IMR-90 (cell line): ENCODE measurements at regions not wholly inside any gene's neighbourhood (a gene's known extent, or its start where the extent isn't known, plus 50 kb on each side); places are given as distances from the start of the nearest gene placed in this dataset.

Experiments used
- ATAC-seq: fragments of 200-7000 bp; cut with Tn5 transposase; 2 replicates; pipeline ENCODE4 v1.9.1; 2020; ENCODE audit warnings: low read depth, mild to moderate bottlenecking, moderate library complexity
- BruUV-seq: library from RNA; stranded (reverse); fragments of 400-500 nt; replicated peaks from 2 replicates; lab custom pipeline; 2021; lab: Mats Ljungman, UMichigan
- CTCF ChIA-PET: fragments of 300-600 bp; formaldehyde crosslinking; extraction: SDS; loops from one replicate; lab custom pipeline; 2021; ENCODE audit warnings: antibody characterized with exemption; lab: Yijun Ruan, JAX
- POLR2A ChIA-PET: fragments of 300-600 bp; sonication (Branson Sonifier 250); formaldehyde crosslinking; loops from one replicate; lab custom pipeline; 2022; ENCODE audit warnings: antibody characterized with exemption; ENCODE audit not compliant: unreplicated experiment; lab: Charles Lee
- DNase-seq: peaks from one replicate; pipeline ENCODE4 v3.0.0; 2013
- H2AFZ ChIP-seq: replicated peaks from 2 replicates; pipeline ENCODE3; 2013; ENCODE audit warnings: low read length, mild to moderate bottlenecking; ENCODE audit not compliant: poor library complexity
- H2AK5ac ChIP-seq: 2 replicates; pipeline ENCODE4 v1.6.1; 2013; ENCODE audit warnings: low read depth, low read length, inconsistent platforms
- H2AK9ac ChIP-seq: replicated peaks from 2 replicates; pipeline ENCODE3; 2013; ENCODE audit warnings: mild to moderate bottlenecking, low read depth, low read length, moderate library complexity; ENCODE audit not compliant: poor library complexity
- H2BK120ac ChIP-seq: 2 replicates; pipeline ENCODE4 v1.6.1; 2013; ENCODE audit warnings: low read depth, low read length, inconsistent platforms
- H2BK15ac ChIP-seq: 3 replicates; pipeline ENCODE4 v1.6.1; 2013; ENCODE audit warnings: low read depth, low read length, inconsistent platforms
- H2BK20ac ChIP-seq: 2 replicates; pipeline ENCODE4 v1.6.1; 2013; ENCODE audit warnings: low read depth, mild to moderate bottlenecking, inconsistent platforms, low read length, moderate library complexity
- H2BK5ac ChIP-seq: 2 replicates; pipeline ENCODE4 v1.6.1; 2013; ENCODE audit warnings: mild to moderate bottlenecking, low read depth, low read length, inconsistent platforms; ENCODE audit not compliant: poor library complexity, severe bottlenecking
- H3K14ac ChIP-seq: replicated peaks from 2 replicates; pipeline ENCODE4 v1.6.1; 2013; ENCODE audit warnings: low read depth, low read length, inconsistent platforms
- H3K18ac ChIP-seq: 2 replicates; pipeline ENCODE4 v1.6.1; 2013; ENCODE audit warnings: low read depth, low read length, control low read depth
- H3K23ac ChIP-seq: 2 replicates; pipeline ENCODE4 v1.6.1; 2013; ENCODE audit warnings: low read depth, low read length, inconsistent platforms
- H3K27ac ChIP-seq: 2 replicates; pipeline ENCODE4 v1.5.1; 2013; ENCODE audit warnings: mild to moderate bottlenecking, control low read depth, low read length; ENCODE audit not compliant: insufficient read depth
- H3K27me3 ChIP-seq: 2 replicates; pipeline ENCODE4 v1.6.1; 2013; ENCODE audit warnings: low read length; ENCODE audit not compliant: control insufficient read depth, insufficient read depth
- H3K36me3 ChIP-seq: 2 replicates; pipeline ENCODE4 v1.6.1; 2013; ENCODE audit warnings: low read length, mixed read lengths; ENCODE audit not compliant: control insufficient read depth, insufficient read depth
- H3K4ac ChIP-seq: 2 replicates; pipeline ENCODE4 v1.6.1; 2013; ENCODE audit warnings: low read depth, low read length, inconsistent platforms
- H3K4me1 ChIP-seq: 2 replicates; pipeline ENCODE4 v1.6.1; 2013; ENCODE audit warnings: low read length, mixed read lengths; ENCODE audit not compliant: control insufficient read depth, insufficient read depth
- H3K4me2 ChIP-seq: 2 replicates; pipeline ENCODE4 v1.6.1; 2013; ENCODE audit warnings: low read depth, mild to moderate bottlenecking, control low read depth, low read length, moderate library complexity
- H3K4me3 ChIP-seq: 2 replicates; pipeline ENCODE4 v1.5.1; 2013; ENCODE audit warnings: low read depth, mild to moderate bottlenecking, control low read depth, low read length, moderate library complexity; ENCODE audit not compliant: insufficient read depth
- H3K56ac ChIP-seq: 2 replicates; pipeline ENCODE4 v1.6.1; 2013; ENCODE audit warnings: low read length, inconsistent platforms; ENCODE audit not compliant: insufficient read depth; ENCODE audit errors: extremely low read depth
- H3K79me1 ChIP-seq, 2 experiments: 2 replicates each; pipeline ENCODE4 v1.6.1; 2013; ENCODE audit warnings: low read length in 2 of 2, inconsistent platforms in 1 of 2, low read depth in 1 of 2
- H3K9ac ChIP-seq: 2 replicates; pipeline ENCODE4 v1.6.1; 2013; ENCODE audit warnings: low read depth, low read length, control low read depth
- H3K9me1 ChIP-seq: 2 replicates; pipeline ENCODE4 v1.6.1; 2013; ENCODE audit warnings: low read length, inconsistent platforms; ENCODE audit not compliant: insufficient read depth
- H3K9me3 ChIP-seq: 2 replicates; pipeline ENCODE4 v1.6.1; 2013; ENCODE audit warnings: low read length; ENCODE audit not compliant: control insufficient read depth, insufficient read depth
- H4K20me1 ChIP-seq: 2 replicates; pipeline ENCODE4 v1.6.1; 2013; ENCODE audit warnings: low read length, inconsistent platforms; ENCODE audit not compliant: insufficient read depth
- H4K5ac ChIP-seq: 2 replicates; pipeline ENCODE4 v1.6.1; 2013; ENCODE audit warnings: mild to moderate bottlenecking, low read depth, low read length, control low read depth
- H4K8ac ChIP-seq, 2 experiments: 2 replicates each; pipeline ENCODE4 v1.6.1; 2013; ENCODE audit warnings: low read depth in 2 of 2, low read length in 2 of 2, control low read depth in 1 of 2, inconsistent platforms in 1 of 2
- H4K91ac ChIP-seq: 2 replicates; pipeline ENCODE4 v1.6.1; 2013; ENCODE audit warnings: low read depth, low read length, inconsistent platforms; ENCODE audit not compliant: insufficient read depth
- MAFK ChIP-seq: IDR thresholded peaks from 2 replicates; pipeline ENCODE4 v1.6.1; 2012; ENCODE audit warnings: low read depth, low read length, improper control_type of control experiment
- MXI1 ChIP-seq: IDR thresholded peaks from 2 replicates; pipeline ENCODE4 v1.6.1; 2012; ENCODE audit warnings: low read depth, mild to moderate bottlenecking, low read length, moderate library complexity, borderline replicate concordance
- SMC3 ChIP-seq: fragments of 150-350 bp; IDR thresholded peaks from 2 replicates; pipeline ENCODE4 v1.6.1; 2016; ENCODE audit warnings: low read depth, mild to moderate bottlenecking, antibody characterized with exemption, low read length, moderate library complexity
- WGBS, 2 experiments: methylation state at CpG; one replicate each; pipeline versions ENCODE4 v1.1.5 to v1.1.7; 2013; ENCODE audit warnings: missing lambda C conversion rate in 2 of 2; ENCODE audit not compliant: insufficient read length in 1 of 2; ENCODE audit errors: extremely low coverage in 2 of 2; 5-methylcytosine and 5-hydroxymethylcytosine counted together
- dilution Hi-C: fragments of 300-500 bp; cut with HindIII; formaldehyde crosslinking; loops from one replicate; pipeline ENCODE4 v1.14.3; 2018; ENCODE audit warnings: low sequenced_read_pairs; ENCODE audit not compliant: unreplicated experiment
- in situ Hi-C: fragments of 300-500 bp; cut with MboI; formaldehyde crosslinking; loops from 3 replicates; pipeline ENCODE4 v1.14.3; 2019; ENCODE audit warnings: low sequenced_read_pairs, inconsistent platforms, mixed read lengths
- intact Hi-C: fragments of 100-400 bp; cut with micrococcal nuclease; formaldehyde crosslinking; loops from 2 replicates; pipeline ENCODE4 v1.10.0; 2022

GRCh38 chr3:177883091-177883490, 653.1 kb upstream of the KCNMB2 start:
- Histone ChIP-seq H3K27me3 (no peaks in the 10 kb centered on the region), H3K56ac (no peak overlapping the region), H3K4me3 (no peak overlapping the region), H4K91ac (no peak overlapping the region), H2BK5ac (no peak overlapping the region), H4K20me1 (no peaks in the 10 kb centered on the region), H3K9me1 (no peaks in the 10 kb centered on the region), H2AFZ (no peak overlapping the region), H3K4me1 (no peaks in the 10 kb centered on the region), H3K27ac (no peak overlapping the region), H3K9me3 (no peaks in the 10 kb centered on the region), H3K23ac (no peak overlapping the region), H4K5ac (no peak overlapping the region), H3K4ac (no peak overlapping the region), H2AK9ac (no peak overlapping the region), H2AK5ac (no peak overlapping the region), H2BK120ac (no peak overlapping the region), H3K14ac (no peak overlapping the region), H3K36me3 (no peaks in the 10 kb centered on the region), H2BK15ac (no peak overlapping the region), H3K4me2 (no peak overlapping the region), H3K9ac (no peak overlapping the region), H2BK20ac (no peak overlapping the region), H4K8ac (no peak overlapping the region), H3K18ac (no peak overlapping the region), H3K79me1 (no peaks in the 10 kb centered on the region)
- dilution Hi-C loops (no loop called here), intact Hi-C loops (no loop called here), in situ Hi-C loops (no loop called here)
- ChIA-PET CTCF (no interaction called here), POLR2A (no interaction called here)
- TF ChIP-seq SMC3 (no peak), MAFK (no peak), MXI1 (no peak)
- no peak for ATAC-seq
- 58% methylated on average over 2 of the region's 2 CpGs; no CpG with 5 or more reads in 1 of the 2 experiments for WGBS, 2 experiments
- no TSS peak for BruUV-seq
- DNase-seq, result no peak
